HuH-7 (cell line): ENCODE measurements at regions not wholly inside any gene's neighbourhood (a gene's known extent, or its start where the extent isn't known, plus 50 kb on each side); places are given as distances from the start of the nearest gene placed in this dataset.

Experiments used
- DNase-seq: peaks from one replicate; pipeline ENCODE4 v3.0.0; 2011; ENCODE audit warnings: low spot score

- DNase-seq = no peak
Measured at GRCh38 chr1:55980582-55980981, 598.8 kb downstream of the PLPP3 start.

- DNase-seq = no peak
Measured at GRCh38 chr1:55974714-55975441, 604.5 kb downstream of the PLPP3 start.

- no peak for DNase-seq
Measured at GRCh38 chr1:55970526-55971110, 608.7 kb downstream of the PLPP3 start.

- DNase-seq = no peak
Measured at GRCh38 chr1:55969322-55969721, 610.0 kb downstream of the PLPP3 start.

GRCh38 chr1:55968661-55969060 lies 610.7 kb downstream of the PLPP3 start:
- DNase-seq = no peak

GRCh38 chr1:55965981-55966461 lies 613.3 kb downstream of the PLPP3 start:
- no peak for DNase-seq

- no peak for DNase-seq
Measured at GRCh38 chr1:55962472-55962871, 616.9 kb downstream of the PLPP3 start.

- no peak for DNase-seq
Measured at GRCh38 chr1:55959136-55959548, 620.2 kb downstream of the PLPP3 start.

- no peak for DNase-seq
Measured at GRCh38 chr1:55958498-55958897, 620.9 kb downstream of the PLPP3 start.

- DNase-seq = no peak
Measured at GRCh38 chr1:55957276-55957675, 622.1 kb downstream of the PLPP3 start.

- no peak for DNase-seq
Measured at GRCh38 chr1:55955016-55955621, 624.2 kb downstream of the PLPP3 start.

GRCh38 chr1:55951291-55951690 lies 628.1 kb downstream of the PLPP3 start:
- no peak for DNase-seq

- DNase-seq = no peak
Measured at GRCh38 chr1:55947446-55947845, 631.9 kb downstream of the PLPP3 start.

- DNase-seq = no peak
Measured at GRCh38 chr1:55943721-55944435, 635.5 kb downstream of the PLPP3 start.

- no peak for DNase-seq
Measured at GRCh38 chr1:55943012-55943411, 636.4 kb downstream of the PLPP3 start.

- DNase-seq = no peak
Measured at GRCh38 chr1:55939866-55940265, 639.5 kb downstream of the PLPP3 start.

GRCh38 chr1:55938861-55939260 lies 640.5 kb downstream of the PLPP3 start:
- DNase-seq = no peak

- no peak for DNase-seq
Measured at GRCh38 chr1:55938376-55938850, 641.0 kb downstream of the PLPP3 start.

- DNase-seq = no peak
Measured at GRCh38 chr1:55937840-55938375, 641.5 kb downstream of the PLPP3 start.

GRCh38 chr1:55935236-55935635 lies 644.1 kb downstream of the PLPP3 start:
- no peak for DNase-seq

GRCh38 chr1:55932402-55932801 lies 647.0 kb downstream of the PLPP3 start:
- no peak for DNase-seq
